NCI-H748 (cell line): ENCODE measurements at regions not wholly inside any gene's neighbourhood (a gene's known extent, or its start where the extent isn't known, plus 50 kb on each side); places are given as distances from the start of the nearest gene placed in this dataset.

Experiments used
- DNase-seq: peaks from one replicate; lab custom pipeline; 2025; ENCODE audit not compliant: unreplicated experiment; lab: John Stamatoyannopoulos, UW

- no peak for DNase-seq
Measured at GRCh38 chr21:27024301-27024700, 57.4 kb upstream of the ADAMTS5 start.

- no peak for DNase-seq
Measured at GRCh38 chr21:27023186-27023585, 56.3 kb upstream of the ADAMTS5 start.

DNA sequence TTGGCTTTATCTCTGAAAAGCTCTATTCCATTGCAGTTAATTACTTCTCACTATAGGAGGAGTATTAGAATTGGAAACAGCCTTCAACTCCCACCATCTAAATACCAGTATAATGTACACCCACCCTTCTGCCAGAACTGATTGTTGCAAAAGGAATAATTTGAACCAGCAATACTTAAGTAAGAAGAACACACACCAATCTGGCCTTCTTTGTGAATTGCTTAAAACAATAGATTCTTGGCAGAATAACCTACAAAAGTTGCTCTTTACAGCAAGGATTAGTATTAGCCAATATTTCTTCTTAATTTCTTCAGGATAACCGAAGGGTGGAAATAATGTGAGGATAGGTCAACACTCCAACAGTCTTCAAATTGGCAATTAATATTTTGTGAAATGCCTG, 54.9 kb upstream of the ADAMTS5 start:
- DNase-seq, result no peak

DNA sequence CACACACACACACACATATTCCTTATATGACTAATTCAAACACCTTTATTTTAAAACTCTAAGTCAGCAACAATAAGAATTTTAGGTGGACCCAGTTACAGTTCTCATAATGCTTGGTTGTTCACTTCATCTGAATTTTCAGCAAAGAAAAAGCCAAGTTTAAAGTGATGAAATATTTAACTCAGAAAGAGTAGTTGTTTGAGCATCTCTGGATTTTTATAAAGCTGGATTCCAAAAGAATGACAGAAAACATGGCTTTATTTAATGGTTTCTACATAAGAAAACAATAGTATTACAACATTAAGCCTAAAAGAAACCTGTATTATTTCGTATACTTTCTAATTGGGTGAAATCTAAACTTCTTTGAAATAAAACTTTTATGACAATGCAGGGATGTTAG, 54.2 kb upstream of the ADAMTS5 start:
- DNase-seq, result no peak

DNA sequence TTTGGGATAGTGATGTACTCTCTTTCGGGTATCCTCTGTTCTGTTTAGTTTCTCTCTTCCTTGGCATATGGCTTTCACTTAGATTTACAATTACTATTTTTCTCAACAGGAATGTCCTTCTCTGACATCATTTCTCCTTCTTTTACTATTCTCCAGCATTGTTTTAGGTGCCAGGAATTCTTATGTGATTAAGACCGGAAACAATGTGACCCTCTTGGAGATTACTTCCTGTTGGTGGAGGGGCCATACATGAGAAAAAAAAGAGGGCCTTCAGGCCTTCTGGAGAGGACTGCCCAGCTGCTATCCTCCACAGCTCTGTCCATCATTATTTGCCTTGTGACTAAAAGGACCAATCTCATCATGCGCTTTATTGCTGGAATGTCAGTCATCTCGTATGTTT, 50.4 kb upstream of the ADAMTS5 start:
- DNase-seq, result no peak
